K562 (cell line): ENCODE measurements at regions not wholly inside any gene's neighbourhood (a gene's known extent, or its start where the extent isn't known, plus 50 kb on each side); places are given as distances from the start of the nearest gene placed in this dataset.
"Not testable (repeated sequence)": the region's sequence is repeated elsewhere in the genome, so short reads cannot be mapped to it uniquely, and the experiment has no call there.

Source experiments
- ATAC-seq: fragments of 200-7000 bp; cut with Tn5 transposase; 3 replicates; pipeline ENCODE4 v1.9.1; 2020; ENCODE audit warnings: moderate library complexity
- BruUV-seq: library from RNA; stranded (reverse); fragments of 400-500 nt; replicated peaks from 2 replicates; lab custom pipeline; 2021; lab: Mats Ljungman, UMichigan
- CTCF ChIA-PET: fragments of 300-600 bp; formaldehyde crosslinking; extraction: SDS; loops from one replicate; lab custom pipeline; 2021; ENCODE audit warnings: low intra/inter-chr PET ratio; lab: Yijun Ruan, JAX
- POLR2A ChIA-PET: fragments of 300-600, 350-650 bp; sonication (Branson Sonifier 250); formaldehyde crosslinking; extraction: SDS; loops from one replicate; lab custom pipeline; 2021; ENCODE audit warnings: antibody characterized with exemption, inconsistent platforms; lab: Yijun Ruan, JAX
- DNase-seq, 4 experiments: peaks; one replicate each; pipeline versions ENCODE4 v3.0.0 to v3.0.0-alpha.2; 2011 to 2018; ENCODE audit warnings: low spot score in 3 of 4, mixed read lengths in 3 of 4; ENCODE audit errors: extremely low read depth in 1 of 4
- FAIRE-seq: peaks from 2 replicates; lab custom pipeline; 2011; peaks lifted over from hg19 to GRCh38; lab: Jason Lieb, UNC
- H2AFZ ChIP-seq: 2 replicates; pipeline ENCODE4 v1.6.0; 2011; ENCODE audit warnings: low read depth, low read length, control low read depth, inconsistent platforms
- H3K27ac ChIP-seq: fragments of 200-600 bp; 3 replicates; pipeline ENCODE4 v1.8.0; 2011; ENCODE audit warnings: low read depth, mild to moderate bottlenecking, control low read depth, inconsistent platforms, low read length, moderate library complexity, mixed read lengths; ENCODE audit errors: extremely low read depth
- H3K27me3 ChIP-seq, 2 experiments: fragments of 300-600 bp in 1 of 2; 2 replicates in 1 of 2; 3 replicates in 1 of 2; pipeline versions ENCODE4 v1.6.0 to v1.8.0; 2011; ENCODE audit warnings: inconsistent platforms in 2 of 2, low read length in 2 of 2, mild to moderate bottlenecking in 1 of 2, mixed read lengths in 1 of 2, moderate library complexity in 1 of 2; ENCODE audit not compliant: control insufficient read depth in 2 of 2, insufficient read depth in 2 of 2
- H3K36me3 ChIP-seq: fragments of 300-600 bp; 3 replicates; pipeline ENCODE4 v1.8.0; 2011; ENCODE audit warnings: mild to moderate bottlenecking, low read length, inconsistent platforms; ENCODE audit not compliant: control insufficient read depth, insufficient read depth
- H3K4me1 ChIP-seq, 2 experiments: fragments of 200-600 bp in 1 of 2; replicated peaks in 1 of 2; 2 replicates in 1 of 2; 3 replicates in 1 of 2; pipeline versions ENCODE4 v1.5.1 to v1.8.0; 2011; ENCODE audit warnings: inconsistent platforms in 2 of 2, low read length in 2 of 2, mild to moderate bottlenecking in 1 of 2, mixed read lengths in 1 of 2, moderate library complexity in 1 of 2; ENCODE audit not compliant: control insufficient read depth in 2 of 2, insufficient read depth in 2 of 2
- H3K4me2 ChIP-seq: 2 replicates; pipeline ENCODE4 v1.6.1; 2011; ENCODE audit warnings: low read length, control low read depth, inconsistent platforms, mixed read lengths; ENCODE audit not compliant: insufficient read depth
- H3K4me3 ChIP-seq: fragments of 200-600 bp; sonication (generic), shearing (Covaris generic); 2 replicates; pipeline ENCODE4 v1.5.1; 2016; ENCODE audit warnings: control low read depth, inconsistent platforms
- H3K79me2 ChIP-seq: fragments of 200-600 bp; 3 replicates; pipeline ENCODE4 v1.8.0; 2011; ENCODE audit warnings: low read length, inconsistent platforms; ENCODE audit not compliant: control insufficient read depth, insufficient read depth
- H3K9ac ChIP-seq, 2 experiments: 2 replicates each; pipeline versions ENCODE4 v1.6.0 to v1.6.1; 2011; ENCODE audit warnings: low read depth in 2 of 2, low read length in 2 of 2, control low read depth in 1 of 2, inconsistent platforms in 1 of 2, mild to moderate bottlenecking in 1 of 2, mixed read lengths in 1 of 2; ENCODE audit not compliant: insufficient read depth in 1 of 2
- H3K9me1 ChIP-seq: one replicate; pipeline ENCODE4 v1.6.0; 2011; ENCODE audit warnings: inconsistent platforms, mild to moderate bottlenecking, low read length, moderate library complexity; ENCODE audit not compliant: control insufficient read depth, insufficient read depth
- H3K9me3 ChIP-seq: replicated peaks from 2 replicates; pipeline ENCODE4 v1.5.1; 2011; ENCODE audit warnings: low read depth, low read length, inconsistent platforms; ENCODE audit not compliant: control insufficient read depth, insufficient read depth
- H4K20me1 ChIP-seq: replicated peaks from 2 replicates; pipeline ENCODE4 v1.6.1; 2011; ENCODE audit warnings: low read length, inconsistent platforms, mixed read lengths; ENCODE audit not compliant: control insufficient read depth, insufficient read depth
- CTBP1 ChIP-seq: fragments of 450-650 bp; IDR thresholded peaks from 2 replicates; pipeline ENCODE4 v1.6.1; 2016; ENCODE audit warnings: borderline replicate concordance
- EGR1 ChIP-seq: fragments of 450-650 bp; conservative IDR thresholded peaks from 2 replicates; pipeline ENCODE4 v1.6.1; 2017; ENCODE audit warnings: mild to moderate bottlenecking
- ZBTB33 ChIP-seq: sonication (generic); formaldehyde crosslinking; IDR thresholded peaks from 2 replicates; pipeline ENCODE4 v1.8.1; 2023; ENCODE audit warnings: mild to moderate bottlenecking, missing genetic modification reagents
- WGBS: fragments of 100-300 bp; shearing (Covaris generic); methylation state at CpG from one replicate; pipeline ENCODE4 v1.1.6; 2016; ENCODE audit warnings: low coverage, mixed read lengths; ENCODE audit not compliant: insufficient coverage; ENCODE audit errors: missing lambda C conversion rate; 5-methylcytosine and 5-hydroxymethylcytosine counted together
- in situ Hi-C: fragments of 300-500 bp; cut with MboI; formaldehyde crosslinking; loops from 4 replicates; pipeline ENCODE4 v1.15.0; 2018; ENCODE audit warnings: inconsistent platforms, mixed read lengths
- intact Hi-C: fragments of 100-400 bp; cut with micrococcal nuclease; formaldehyde crosslinking; loops from 2 replicates; pipeline ENCODE4 v1.14.2; 2022

GRCh38 chr5:89317838-89318237, 434.9 kb upstream of the MEF2C start:
- BruUV-seq, H3K4me3 ChIP-seq, H3K9ac ChIP-seq, FAIRE-seq, H4K20me1 ChIP-seq, H2AFZ ChIP-seq, intact Hi-C loops, CTCF ChIA-PET, H3K27me3 ChIP-seq, H3K9me3 ChIP-seq, in situ Hi-C loops, DNase-seq, H3K36me3 ChIP-seq, H3K27ac ChIP-seq, ATAC-seq, H3K4me2 ChIP-seq, H3K9me1 ChIP-seq, H3K79me2 ChIP-seq: not testable (repeated sequence)
- peaks cover 0 to 18% of the 10 kb centered on the region in 2 experiments; a peak in 3 of 5 replicates for H3K4me1 ChIP-seq
- 63% methylated on average over 19 of the region's 20 CpGs for WGBS
- TF ChIP-seq ZBTB33 (CRISPR knock-in tag) = peak; percentile 83
- POLR2A ChIA-PET = interaction anchor here (0.7 kb wide), 1 partner anchor 10 kb away, joined by 3 read pairs; no protein-coding TSS in a partner anchor

GRCh38 chr5:89315286-89316100, 432.5 kb upstream of the MEF2C start:
- intact Hi-C loops (no loop called here), in situ Hi-C loops (no loop called here)
- no peak for DNase-seq
- Histone ChIP-seq H3K36me3 (no peaks in the 10 kb centered on the region), H4K20me1 (no peaks in the 10 kb centered on the region), H3K9me3 (no peaks in the 10 kb centered on the region; the same call in 1 of the 2 replicates), H2AFZ (peak overlapping the region; percentile 14; the same call in 1 of the 2 replicates), H3K4me1 (peaks cover 0 to 18% of the 10 kb centered on the region in 2 experiments; a peak in 3 of 5 replicates), H3K9ac (no peak overlapping the region), H3K79me2 (no peaks in the 10 kb centered on the region), H3K4me2 (no peak overlapping the region), H3K9me1 (no peaks in the 10 kb centered on the region), H3K4me3 (no peak overlapping the region), H3K27ac (no peak overlapping the region), H3K27me3 (no peaks in the 10 kb centered on the region)
- ATAC-seq = no peak
- 0 out of 2 replicates have a peak, but pooled peaks have one; percentile 13 for TF ChIP-seq ZBTB33 (CRISPR knock-in tag)
- no peak for TF ChIP-seq CTBP1
- TF ChIP-seq EGR1 = peak; percentile 31; the same call in 1 of the 2 replicates
- POLR2A ChIA-PET = no interaction called here
- CTCF ChIA-PET = no interaction called here
- no TSS peak for BruUV-seq
- FAIRE-seq = no peak
- 35% methylated on average over 12 of the region's 12 CpGs for WGBS
